ELF-1 (cell line): ENCODE measurements at regions not wholly inside any gene's neighbourhood (a gene's known extent, or its start where the extent isn't known, plus 50 kb on each side); places are given as distances from the start of the nearest gene placed in this dataset.

Experiments
- DNase-seq: peaks from one replicate; pipeline ENCODE4 v3.0.0-alpha.2; 2016; ENCODE audit warnings: low read depth, low spot score

DNA sequence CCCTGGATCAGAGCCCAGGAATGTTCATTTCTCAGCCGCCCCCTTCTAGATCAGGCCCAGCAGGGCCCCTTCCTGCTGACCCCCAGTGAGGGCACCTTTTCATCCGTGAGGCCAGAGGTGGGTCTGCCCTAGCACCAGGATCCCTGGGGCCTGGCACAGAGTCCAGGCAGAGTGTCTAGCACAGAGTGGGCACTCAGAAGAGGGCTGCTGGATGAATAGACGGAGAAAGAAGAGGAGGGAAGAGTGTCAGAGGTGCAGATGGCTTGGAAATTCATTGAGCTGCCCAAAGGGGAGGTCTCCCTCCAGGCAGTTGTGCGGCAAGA lies 106.5 kb downstream of the CPZ start:
- DNase-seq = no peak

DNA sequence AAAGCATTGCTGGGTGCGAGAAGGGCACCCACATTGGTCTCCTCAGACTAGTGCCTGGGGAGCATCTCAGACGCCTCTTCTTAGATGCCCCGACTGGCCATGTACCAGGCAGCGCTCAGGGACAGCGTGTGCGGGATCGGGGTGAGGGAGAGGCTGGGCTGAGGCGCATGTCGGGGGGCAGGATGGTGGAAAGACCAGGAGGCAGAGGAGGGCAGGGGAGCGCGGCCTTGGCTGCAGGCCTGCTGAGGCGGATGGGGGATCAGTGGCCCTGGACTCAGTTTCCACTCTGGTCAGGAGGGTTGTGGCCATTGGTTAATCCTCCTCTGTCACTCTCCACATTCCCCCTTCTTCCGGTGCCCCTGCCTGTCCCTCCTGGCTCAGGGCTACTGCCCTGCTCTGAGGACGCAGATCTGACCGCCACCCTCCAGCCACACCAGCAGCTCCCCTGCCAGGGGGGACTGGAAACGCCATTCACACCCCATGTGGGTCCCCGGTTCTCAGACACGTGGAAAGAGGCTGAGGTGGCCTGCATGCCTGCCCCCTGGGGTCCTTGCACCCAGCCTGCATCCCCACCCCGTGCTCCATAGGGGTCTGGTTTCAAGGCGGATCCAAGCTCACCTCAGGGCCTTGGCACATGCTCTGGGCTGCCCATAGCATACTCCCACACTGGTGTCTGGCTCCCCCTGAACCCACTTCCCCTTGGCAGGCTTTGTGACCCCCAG lies 105.9 kb downstream of the CPZ start:
- no peak for DNase-seq

DNA sequence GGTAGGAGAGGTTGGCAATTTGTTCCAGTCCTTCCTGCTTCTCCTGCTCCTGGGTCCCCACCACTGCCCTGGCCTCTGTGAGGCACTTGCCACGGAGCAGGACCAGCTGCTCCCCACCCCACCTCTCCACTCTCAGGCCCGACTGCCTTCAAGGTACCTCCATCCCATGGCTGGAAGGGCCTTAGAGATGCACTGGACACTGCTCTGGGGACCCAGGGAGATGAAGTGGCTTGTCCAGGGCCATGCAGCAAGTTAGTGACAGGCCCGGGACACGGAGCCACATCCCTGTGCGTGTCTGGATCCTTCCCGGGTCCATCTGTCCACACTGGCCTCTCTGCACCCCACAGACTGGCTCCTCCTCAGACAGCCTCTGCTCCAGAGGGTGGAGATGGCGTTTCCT lies 105.3 kb downstream of the CPZ start:
- DNase-seq = no peak

DNA sequence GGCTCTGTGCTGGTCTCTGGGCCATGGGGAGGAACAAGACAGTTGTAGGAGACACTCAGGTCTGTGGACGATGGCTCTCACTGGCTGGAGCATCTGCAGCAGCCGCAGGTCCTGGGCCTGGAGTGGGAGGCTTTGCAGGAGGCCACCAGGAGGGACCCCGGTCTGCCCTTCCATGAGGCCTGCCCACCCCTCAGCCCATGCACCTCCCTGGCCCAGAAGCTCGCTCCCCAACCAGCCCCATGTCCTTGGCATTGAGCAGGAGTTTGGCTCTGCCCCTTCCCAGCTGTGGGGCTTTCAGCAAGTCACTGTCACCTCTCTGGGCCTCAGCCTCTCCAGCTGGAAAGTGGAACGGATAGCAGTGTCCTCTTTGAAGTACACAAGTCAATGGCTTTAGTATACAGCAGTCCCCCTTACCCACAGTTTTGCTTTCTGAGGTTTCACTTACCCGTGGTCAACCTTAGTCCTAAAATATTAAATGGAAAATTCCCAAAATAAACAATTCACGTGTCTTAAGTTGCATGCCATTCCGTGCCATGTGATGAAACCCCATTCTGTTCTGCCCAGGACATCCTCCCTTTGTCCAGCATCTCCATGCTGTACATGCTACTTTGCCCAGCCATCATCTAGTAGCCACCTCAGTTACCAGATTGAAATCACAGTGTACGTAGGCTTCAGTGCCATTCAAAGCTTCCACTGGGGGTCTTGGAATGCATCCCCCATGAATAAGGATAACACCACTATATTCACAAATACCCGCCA lies 104.0 kb downstream of the CPZ start:
- no peak for DNase-seq

DNA sequence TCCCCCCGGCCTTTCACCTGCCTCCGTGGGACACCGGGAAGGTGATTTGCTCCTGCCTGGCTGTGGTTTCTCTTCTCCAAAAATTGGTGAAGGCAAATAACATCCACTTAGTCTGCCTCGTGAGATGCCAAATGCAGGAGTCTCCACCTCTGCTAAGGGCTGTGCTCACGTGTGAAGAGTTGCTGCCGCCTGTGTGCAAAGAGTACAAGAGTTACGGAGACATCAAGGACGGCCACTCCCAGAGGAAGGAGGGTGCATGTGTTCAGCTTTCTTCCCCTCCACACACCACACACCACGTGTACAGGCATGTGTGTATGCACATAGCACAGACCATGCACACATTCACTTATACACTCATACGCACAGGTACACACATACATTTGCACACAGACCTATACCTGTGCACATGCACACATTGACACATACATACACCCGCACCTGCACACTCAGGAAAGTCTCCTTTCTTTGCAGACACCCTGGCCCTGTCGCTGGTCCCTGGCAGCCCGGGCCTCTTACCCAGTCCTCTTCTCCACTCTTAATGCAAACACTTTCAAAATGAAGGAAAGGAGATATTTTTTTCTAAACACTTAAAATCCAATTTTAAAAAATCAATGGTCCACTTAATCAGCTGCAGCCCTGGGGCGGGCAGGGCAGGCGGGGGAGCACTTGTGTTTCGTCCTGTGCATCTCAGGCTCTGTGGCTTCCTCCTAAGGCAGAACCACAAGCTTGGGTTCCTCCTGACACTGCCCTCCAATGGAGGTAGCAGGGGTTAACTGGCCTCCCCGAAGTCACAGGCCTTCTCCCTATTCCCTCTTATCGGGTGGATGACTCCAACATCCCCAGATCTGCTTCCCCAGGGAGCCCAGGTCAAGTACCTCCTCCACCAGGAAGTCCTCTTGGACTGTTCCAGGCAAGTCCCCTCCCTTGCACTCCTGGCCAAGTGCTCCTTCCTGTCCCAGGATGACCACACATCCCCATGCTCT lies 103.0 kb downstream of the CPZ start:
- no peak for DNase-seq

DNA sequence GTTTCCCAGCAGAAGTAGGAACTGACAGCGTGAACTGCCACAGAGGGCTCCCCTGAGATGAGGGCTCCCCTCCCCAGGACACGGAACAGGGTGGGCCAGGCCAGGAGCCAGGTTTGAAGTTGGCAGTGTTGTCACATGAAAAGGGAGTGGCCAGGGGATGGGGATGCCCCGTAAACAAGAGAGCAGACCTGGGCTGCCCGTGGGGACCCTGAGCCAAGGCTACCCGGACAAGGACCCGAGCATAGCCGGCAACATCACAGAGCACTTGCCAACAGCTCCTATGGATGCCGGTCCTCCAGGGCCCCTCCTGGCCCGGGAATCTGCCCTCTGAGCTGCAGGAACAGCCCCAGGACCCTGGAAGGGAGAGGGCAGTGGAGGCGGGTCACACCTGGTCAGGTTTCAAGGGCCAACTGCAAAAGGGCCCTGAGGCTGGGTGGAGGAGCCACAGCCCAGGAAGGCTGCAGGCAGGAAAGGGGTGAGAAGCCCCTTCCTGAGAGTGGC lies 102.1 kb downstream of the CPZ start:
- DNase-seq = no peak

DNA sequence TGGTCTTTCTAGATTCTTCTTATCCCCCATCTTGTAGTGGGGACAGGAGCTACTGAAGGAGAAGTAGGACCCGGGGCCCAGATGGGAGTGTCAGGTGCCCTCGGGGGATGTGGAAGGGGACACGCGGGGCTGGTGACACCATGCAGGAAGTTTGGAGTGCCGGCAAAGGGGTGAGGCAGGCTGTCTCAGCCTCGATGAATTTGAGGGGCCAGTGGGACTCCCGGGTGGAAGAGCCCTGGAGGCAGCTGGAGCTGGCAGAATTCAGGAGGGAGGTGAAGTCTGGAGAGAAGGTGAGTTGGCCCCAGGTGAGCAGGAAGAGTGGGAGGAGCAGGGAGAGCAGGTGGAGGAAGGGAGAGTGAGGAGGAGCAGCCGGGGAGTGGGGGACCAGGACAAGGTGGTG lies 101.7 kb downstream of the CPZ start:
- DNase-seq = no peak

DNA sequence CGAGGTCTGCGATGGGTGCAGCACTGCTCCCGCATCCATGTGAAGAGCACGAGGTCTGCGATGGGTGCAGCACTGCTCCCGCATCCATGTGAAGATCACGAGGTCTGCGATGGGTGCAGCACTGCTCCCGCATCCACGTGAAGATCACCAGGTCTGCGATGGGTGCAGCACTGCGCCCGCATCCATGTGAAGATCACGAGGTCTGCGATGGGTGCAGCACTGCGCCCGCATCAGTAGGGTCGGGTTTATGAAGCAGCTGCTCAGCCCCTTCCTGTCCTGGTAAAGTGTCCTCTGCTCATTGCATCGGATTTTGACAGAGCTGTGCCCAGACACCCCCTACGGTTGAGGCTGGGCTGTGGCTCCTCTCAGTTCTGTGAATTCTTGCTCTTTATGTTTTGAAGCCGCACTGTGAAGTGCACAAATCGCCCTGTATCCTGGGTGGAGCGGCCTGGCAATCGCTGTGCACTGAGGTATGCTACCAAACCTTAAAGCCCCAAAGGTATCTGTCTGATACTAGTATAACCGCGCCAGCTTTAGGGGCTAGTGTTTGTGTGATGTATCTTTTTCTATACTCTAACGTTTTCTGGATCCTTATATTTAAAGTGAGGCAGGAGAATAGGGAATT lies 98.7 kb downstream of the CPZ start:
- DNase-seq = no peak

DNA sequence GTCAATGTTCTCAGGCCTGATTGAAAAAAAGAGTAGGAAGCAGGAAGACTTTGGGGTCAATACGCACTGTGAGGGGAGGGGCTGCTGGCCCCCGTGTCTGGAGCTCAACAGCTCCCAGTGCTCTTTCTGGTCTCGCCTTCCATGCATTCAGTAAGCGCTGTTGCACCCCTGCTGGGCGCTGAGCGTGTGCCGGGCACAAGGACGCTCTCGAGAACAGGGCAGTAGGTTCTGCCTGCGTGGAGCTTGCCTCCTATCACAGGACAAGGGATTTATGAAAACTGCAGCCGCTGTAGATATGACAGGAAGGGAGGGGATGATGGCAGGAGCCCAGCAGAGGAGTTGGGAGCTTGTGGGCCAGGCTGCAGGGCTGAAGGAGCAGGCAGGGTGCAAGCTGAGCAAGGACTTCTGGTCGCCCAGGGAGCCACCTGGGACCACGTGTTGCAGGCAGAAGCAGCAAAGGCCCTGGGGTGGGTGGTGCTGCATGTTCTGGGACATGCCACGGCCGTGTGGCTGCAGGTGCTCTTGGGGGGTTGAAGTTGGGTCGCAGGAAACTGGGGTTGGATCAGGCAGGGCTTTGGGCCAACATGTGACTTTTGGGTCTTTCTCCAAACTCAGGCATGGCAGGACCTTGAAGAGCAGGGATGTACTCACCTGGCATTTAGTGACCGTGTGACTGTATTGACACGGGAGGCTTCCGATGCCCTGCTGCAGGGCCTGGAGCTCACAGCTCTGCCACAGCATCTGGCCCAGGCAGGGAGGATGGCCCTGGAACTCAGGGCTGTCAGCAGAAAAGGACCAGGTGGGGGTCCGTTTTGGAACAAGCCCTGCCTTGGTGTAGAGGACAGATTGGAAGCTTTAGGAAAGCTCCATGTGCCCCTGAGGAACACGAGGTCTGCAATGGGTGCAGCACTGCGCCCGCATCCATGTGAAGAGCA lies 97.9 kb downstream of the CPZ start:
- DNase-seq = no peak

DNA sequence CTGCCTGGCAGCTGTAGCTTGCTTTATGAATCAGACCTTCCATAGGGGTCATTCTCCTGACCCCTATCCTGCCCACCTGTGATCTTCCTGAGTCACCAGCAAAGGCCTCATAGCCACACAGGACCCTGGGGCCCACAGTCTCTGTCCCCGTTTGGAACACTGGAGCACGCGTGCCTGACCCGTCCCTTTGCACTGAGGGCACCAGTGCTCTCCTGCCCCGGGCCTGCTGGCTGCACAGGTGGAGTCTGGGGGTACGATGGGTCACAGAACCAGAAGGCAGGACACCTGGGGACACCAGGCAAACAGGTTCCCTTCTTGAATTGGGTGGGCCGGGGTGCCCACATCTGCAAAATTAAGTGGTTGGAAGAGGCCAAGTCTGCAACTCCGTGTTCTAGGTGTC lies 97.2 kb downstream of the CPZ start:
- DNase-seq = no peak

DNA sequence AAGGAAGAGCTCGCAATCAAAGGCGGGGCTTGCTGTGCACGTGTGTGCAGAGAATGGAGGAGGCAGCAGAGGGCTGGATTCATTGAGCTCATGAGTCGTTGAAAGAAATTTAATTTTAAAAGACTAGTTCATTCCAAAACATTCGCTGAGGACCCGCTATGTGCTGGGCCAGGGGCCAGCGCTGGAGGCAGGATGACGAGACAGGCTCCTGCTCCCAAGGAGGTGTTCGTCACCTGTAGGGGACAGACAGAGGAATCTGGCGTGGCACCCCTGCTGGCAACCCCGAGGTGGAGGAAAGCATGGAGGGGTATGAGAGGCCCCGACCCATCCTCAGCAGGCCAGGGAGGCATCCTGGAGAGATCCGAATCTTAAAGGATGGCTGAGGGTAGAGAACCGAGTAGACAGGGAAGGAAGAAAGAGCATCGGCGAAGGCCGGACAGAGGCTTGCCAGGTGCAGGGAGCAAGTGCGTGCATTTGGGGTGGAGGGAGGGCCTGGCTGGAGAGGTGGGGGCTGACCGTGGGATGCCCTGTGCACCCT lies 96.4 kb downstream of the CPZ start:
- no peak for DNase-seq

DNA sequence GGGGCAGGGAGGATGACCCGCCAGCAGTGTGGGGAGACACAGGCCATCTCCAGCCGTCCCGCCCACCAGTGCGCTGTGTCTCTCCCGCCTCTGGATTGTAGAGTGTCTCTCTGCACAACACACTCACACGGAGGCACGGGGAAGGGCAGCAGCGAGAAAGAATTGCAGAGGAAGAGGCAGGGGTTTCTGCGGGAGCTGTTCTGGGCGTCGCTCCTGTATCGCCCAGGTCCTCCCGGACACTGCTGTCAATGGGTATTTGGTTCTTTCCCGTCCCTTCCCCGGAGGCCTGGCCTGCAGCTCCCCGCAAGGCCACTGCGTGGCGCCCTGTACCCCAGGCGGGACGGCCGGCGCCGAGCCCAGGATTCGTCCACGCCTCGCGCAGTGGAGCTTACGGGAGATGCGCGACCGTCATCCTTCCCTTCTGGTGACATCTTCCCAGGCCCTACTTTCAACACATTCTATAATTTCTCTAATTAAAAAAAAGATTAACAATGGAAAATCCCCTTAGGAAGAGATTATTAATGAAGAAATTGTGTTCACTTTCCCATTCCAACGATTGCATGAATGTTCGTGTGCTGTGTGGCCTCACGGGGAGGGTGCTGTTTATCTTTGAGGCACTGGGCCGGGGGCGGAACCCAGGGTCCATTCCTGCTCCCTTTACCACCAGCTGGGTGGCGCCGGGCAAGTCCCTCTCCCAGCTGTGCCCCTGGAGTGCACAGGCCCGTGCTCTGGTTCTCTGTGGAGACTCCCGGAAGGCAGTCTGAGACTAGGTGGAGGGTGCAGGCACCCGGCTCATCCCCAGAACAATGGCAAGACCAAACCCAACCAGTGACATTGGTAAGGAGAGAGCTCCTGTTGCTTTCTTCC lies 95.7 kb downstream of the CPZ start:
- peak; percentile 87 for DNase-seq

DNA sequence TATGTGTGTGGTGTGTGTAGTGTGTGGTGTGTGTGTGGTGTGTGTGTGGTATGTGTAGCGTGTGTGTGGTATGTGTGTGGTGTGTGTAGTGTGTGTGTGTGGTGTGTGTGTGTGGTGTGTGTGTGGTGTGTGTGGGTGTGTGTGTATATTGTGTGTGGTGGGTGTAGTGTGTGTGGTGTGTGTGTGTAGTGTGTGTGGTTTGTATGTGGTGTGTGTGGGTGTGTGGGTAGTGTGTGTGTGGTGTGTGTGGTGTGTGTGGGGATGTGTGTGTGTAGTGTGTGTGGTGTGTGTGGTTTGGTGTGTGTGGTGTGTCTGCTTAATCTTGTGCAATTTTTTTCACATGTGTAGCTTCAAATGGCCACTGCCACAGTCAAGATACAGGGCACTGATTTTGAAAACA lies 94.5 kb downstream of the CPZ start:
- DNase-seq = no peak

DNA sequence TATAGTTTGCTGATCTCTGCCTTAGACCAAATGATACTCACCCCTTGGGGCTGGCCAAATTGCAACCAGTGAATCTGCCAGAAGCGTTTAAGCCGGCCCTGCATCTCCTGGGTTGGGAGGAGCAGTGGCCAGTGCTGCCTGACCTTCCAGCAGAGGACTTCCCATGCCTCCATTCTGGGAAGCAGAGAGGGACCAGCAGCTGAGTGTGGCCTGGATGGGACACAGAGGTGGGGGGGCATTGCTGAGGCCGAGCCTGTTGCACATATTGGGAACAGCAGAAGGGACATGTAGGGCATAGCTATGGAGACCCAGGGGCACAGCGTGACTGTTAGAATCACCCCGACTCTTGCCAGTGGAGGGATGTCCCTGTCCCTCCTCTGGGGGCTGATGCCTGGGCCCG lies 93.3 kb downstream of the CPZ start:
- DNase-seq = no peak

DNA sequence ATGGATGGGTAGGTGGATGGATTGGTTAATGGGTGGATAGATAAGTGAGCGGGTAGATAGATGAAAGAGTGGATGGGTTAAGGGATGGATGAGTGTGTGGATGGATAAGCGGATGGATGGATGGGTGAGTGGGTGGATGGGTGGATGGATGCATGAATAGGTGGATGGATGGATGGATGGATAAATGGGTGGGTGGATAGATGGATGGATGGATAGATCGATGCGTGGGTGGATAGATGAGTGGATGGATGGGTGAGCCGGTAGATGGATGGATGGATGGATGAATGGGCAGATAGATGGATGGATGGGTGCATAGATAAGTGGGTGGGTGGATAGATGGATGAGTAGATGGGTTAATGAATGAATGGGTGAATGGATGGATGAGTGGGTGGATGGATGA lies 90.9 kb downstream of the CPZ start:
- DNase-seq = no peak

DNA sequence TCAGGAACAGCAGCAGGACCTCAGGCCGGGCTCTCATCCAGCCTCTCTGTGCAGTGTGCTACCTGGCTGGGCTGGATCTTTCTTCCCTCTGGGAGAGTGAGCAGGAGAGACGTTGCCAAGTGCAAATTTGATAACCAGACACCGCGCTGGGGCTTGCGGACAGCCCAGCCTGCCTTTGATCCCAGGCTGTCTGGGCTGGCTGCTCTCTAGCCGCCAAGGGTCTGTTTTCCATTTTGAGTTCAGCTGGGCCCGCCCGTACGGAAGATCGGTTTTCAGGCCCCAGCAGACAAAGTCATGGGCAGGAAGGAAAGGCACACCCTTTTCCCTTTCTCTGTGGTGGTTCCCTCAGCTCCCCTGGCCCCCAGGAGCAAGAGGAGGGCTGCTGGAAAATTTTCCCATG lies 90.2 kb downstream of the CPZ start:
- no peak for DNase-seq

DNA sequence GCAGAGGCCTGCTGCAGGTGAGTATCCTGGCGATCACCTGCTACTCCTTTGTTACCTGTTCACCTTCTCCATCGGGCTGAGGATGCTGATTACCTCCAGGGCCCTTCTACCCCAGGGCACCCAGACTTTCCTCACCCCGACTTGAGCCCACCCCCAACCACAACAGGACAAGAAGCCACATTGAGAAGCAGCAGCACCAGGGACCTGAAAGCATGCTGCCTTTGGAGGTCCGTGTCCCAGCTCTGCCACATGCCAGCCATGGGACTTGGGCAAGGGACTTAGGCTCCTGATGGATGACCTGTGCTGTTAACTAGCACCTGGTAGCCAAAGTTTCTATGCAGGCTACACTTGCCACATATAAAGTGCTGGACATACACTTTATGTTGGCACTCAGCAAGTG lies 89.7 kb downstream of the CPZ start:
- no peak for DNase-seq

DNA sequence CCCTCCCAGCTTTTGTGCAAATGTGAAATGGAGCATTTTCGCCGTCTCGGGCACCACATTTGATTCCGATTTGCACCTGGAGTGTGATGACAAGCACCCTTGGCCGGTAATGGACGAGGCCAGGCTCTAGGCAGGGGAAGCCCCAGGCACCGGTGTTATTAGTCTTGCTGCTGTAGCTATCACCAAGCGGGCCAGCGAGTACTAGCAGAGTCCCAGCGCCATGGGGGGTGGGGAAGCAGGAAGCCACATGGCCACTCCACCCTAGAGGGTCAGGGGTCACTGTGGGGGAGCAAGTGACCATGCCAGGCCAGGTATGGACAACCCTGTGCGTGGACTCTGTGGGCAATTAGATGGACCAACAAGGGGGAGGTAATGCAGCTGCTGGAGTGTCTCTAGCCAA lies 88.8 kb downstream of the CPZ start:
- DNase-seq = no peak

DNA sequence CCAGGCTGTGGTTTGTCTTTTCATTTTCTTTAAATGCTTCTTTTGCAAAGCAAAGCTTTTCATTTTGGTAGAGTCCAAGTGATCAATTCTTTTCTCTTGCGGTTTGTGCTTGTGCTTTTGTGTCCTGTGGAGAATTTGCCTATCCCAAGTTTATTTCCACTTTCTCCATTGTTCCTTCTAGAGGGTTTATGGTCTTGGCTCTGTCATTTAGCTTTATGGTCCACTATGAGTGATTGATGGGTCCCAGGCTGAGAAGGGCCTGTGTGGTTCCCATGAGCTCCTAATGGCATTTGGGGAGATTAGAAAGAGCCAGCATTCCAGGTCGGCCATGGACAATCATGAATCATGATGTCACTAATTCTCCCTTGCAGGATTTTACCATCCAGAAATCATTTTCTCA lies 86.5 kb downstream of the CPZ start:
- no peak for DNase-seq
